ENCODE measurements at regions not wholly inside any gene's neighbourhood (a gene's known extent, or its start where the extent isn't known, plus 50 kb on each side); places are given as distances from the start of the nearest gene placed in this dataset.

DNA sequence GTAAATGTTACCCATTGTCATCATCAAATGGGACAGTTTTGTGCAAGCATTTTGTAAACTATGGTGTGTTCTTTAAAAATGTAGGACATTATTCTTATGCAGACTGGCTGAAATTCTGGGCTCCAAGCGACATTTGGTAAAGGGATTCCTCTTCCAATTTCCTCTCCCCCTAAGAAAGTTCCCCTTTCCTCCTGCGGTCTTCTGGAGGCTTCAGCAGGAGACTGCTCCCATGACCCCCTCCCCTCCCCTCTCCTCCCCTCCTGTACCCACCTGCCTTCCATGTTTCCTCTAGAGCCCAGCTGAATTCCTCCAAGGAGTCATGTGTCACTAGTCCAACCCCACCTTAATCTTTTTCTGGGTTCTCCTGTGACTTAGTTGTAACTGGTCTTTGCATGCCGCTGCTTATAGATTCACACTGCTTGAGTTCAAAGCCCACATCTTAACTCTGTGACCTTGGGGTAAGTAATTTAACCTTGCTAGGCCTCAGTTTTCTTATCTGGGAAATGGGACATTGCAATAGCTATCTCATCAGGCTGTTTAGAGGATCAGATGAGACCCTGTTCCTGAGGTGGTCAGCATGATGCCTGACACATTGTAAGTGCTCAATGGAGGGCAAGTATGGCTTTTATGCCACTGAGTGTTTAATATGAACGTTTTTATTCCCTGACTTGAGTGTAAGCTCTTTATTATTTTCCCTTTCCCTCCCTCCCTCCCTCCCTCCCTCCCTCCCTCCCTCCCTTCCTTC, 69.9 kb upstream of the WDR26 start:
- DNase-seq (ENCODE audit: low read depth) (no peak), FAIRE-seq (no peak)
- Histone ChIP-seq H3K27ac (ENCODE audit: low read depth, low read length) (no peak overlapping the region), H3K27me3 (ENCODE audit: insufficient read depth, low read length) (no peaks in the 10 kb centered on the region), H3K4me1 (ENCODE audit: insufficient read depth, low read length) (peaks cover 21% of the 10 kb centered on the region), H2AFZ (ENCODE audit: low read depth, low read length) (no peak overlapping the region), H4K20me1 (ENCODE audit: insufficient read depth, low read length) (no peaks in the 10 kb centered on the region), H3K4me3 (ENCODE audit: insufficient read depth, low read depth, low read length) (no peak overlapping the region), H3K79me2 (ENCODE audit: insufficient read depth, low read length) (no peaks in the 10 kb centered on the region), H3K9me3 (ENCODE audit: insufficient read depth, low read depth, low read length) (no peaks in the 10 kb centered on the region), H3K9ac (ENCODE audit: low read length) (no peak overlapping the region), H3K4me2 (ENCODE audit: low read length) (no peak overlapping the region), H3K36me3 (ENCODE audit: insufficient read depth, low read length) (no peaks in the 10 kb centered on the region)
- no peaks in the 10 kb centered on the region for H3K27me3 Mint-ChIP-seq (ENCODE audit: low read depth, unreplicated experiment)
- no peaks in the 10 kb centered on the region for H3K36me3 Mint-ChIP-seq (ENCODE audit: low read depth, unreplicated experiment)
- peaks cover 36% of the 10 kb centered on the region for H3K4me1 Mint-ChIP-seq (ENCODE audit: low read depth, unreplicated experiment)
- H3K9me3 Mint-ChIP-seq (ENCODE audit: unreplicated experiment) = no peaks in the 10 kb centered on the region
- no peak overlapping the region for H3K27ac Mint-ChIP-seq (ENCODE audit: unreplicated experiment)
- no peak overlapping the region for H3K4me3 Mint-ChIP-seq (ENCODE audit: unreplicated experiment)
- TF ChIP-seq, protein P1, sequence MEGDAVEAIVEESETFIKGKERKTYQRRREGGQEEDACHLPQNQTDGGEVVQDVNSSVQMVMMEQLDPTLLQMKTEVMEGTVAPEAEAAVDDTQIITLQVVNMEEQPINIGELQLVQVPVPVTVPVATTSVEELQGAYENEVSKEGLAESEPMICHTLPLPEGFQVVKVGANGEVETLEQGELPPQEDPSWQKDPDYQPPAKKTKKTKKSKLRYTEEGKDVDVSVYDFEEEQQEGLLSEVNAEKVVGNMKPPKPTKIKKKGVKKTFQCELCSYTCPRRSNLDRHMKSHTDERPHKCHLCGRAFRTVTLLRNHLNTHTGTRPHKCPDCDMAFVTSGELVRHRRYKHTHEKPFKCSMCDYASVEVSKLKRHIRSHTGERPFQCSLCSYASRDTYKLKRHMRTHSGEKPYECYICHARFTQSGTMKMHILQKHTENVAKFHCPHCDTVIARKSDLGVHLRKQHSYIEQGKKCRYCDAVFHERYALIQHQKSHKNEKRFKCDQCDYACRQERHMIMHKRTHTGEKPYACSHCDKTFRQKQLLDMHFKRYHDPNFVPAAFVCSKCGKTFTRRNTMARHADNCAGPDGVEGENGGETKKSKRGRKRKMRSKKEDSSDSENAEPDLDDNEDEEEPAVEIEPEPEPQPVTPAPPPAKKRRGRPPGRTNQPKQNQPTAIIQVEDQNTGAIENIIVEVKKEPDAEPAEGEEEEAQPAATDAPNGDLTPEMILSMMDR (IDR thresholded peaks at IDR 0.05; ENCODE audit: insufficient read depth, low read depth, low read length) = no peak
- no peak for TF ChIP-seq EZH2 (IDR thresholded peaks at IDR 0.05; ENCODE audit: insufficient read depth, low read length)

DNA sequence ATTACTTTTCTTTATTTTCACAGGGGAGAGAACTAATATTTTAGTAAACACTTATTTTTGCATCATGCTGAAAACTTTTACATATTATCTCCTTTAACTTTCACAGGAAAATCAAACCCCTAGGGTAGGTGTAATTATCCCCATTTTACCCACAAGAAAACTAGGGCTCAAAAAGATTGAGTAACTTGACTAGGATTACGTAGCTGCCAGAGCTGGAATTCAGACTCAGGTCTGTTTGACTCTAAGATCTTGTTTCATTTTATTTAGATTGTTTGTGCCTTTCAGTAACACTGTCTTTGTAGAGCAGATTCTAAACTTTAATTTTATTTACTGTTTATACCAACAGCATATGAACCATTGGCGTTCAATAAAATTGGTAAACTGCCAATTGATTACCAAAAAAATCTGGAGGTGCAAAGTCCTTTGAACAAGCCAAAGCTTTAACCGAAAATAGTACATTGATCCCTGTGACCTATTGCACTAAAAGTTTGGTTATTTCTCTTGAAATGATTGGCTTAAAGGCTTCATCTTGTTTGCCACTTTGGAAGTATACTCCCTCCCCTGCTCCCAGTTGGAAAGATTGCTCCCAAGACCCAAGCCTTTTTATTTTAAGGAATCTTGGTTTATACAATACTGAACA, 71.0 kb upstream of the WDR26 start:
- Histone ChIP-seq H3K27ac (ENCODE audit: low read depth, low read length) (no peak overlapping the region), H3K4me3 (ENCODE audit: insufficient read depth, low read depth, low read length) (no peak overlapping the region), H3K4me2 (ENCODE audit: low read length) (no peak overlapping the region), H3K27me3 (ENCODE audit: insufficient read depth, low read length) (no peaks in the 10 kb centered on the region), H3K79me2 (ENCODE audit: insufficient read depth, low read length) (no peaks in the 10 kb centered on the region), H3K4me1 (ENCODE audit: insufficient read depth, low read length) (peaks cover 26% of the 10 kb centered on the region), H3K9ac (ENCODE audit: low read length) (no peak overlapping the region), H4K20me1 (ENCODE audit: insufficient read depth, low read length) (no peaks in the 10 kb centered on the region), H2AFZ (ENCODE audit: low read depth, low read length) (no peak overlapping the region), H3K9me3 (ENCODE audit: insufficient read depth, low read depth, low read length) (no peaks in the 10 kb centered on the region), H3K36me3 (ENCODE audit: insufficient read depth, low read length) (no peaks in the 10 kb centered on the region)
- Mint-ChIP-seq H3K4me3 (ENCODE audit: unreplicated experiment) (no peak overlapping the region), H3K36me3 (ENCODE audit: low read depth, unreplicated experiment) (no peaks in the 10 kb centered on the region), H3K9me3 (ENCODE audit: unreplicated experiment) (no peaks in the 10 kb centered on the region), H3K27me3 (ENCODE audit: low read depth, unreplicated experiment) (no peaks in the 10 kb centered on the region), H3K27ac (ENCODE audit: unreplicated experiment) (no peak overlapping the region), H3K4me1 (ENCODE audit: low read depth, unreplicated experiment) (peaks cover 39% of the 10 kb centered on the region)
- no peak for DNase-seq (ENCODE audit: low read depth)
- FAIRE-seq = no peak
- no peak for TF ChIP-seq EZH2 (IDR thresholded peaks at IDR 0.05; ENCODE audit: insufficient read depth, low read length)
- TF ChIP-seq, protein P1 (IDR thresholded peaks at IDR 0.05; ENCODE audit: insufficient read depth, low read depth, low read length) = no peak

Data from astrocyte (in vitro differentiated cells and primary cell).